Transverse colon (tissue), 4 donors: ENCODE measurements at regions not wholly inside any gene's neighbourhood (a gene's known extent, or its start where the extent isn't known, plus 50 kb on each side); places are given as distances from the start of the nearest gene placed in this dataset.

ENCODE experiments used
- POLR2A ChIP-seq: fragments of 450-650 bp; IDR thresholded peaks from one replicate; pipeline ENCODE4 v1.6.1; 2016; ENCODE audit warnings: antibody characterized with exemption, mild to moderate bottlenecking, moderate library complexity
- POLR2AphosphoS5 ChIP-seq, 3 donors: sonication (generic); formaldehyde crosslinking; IDR thresholded peaks; one replicate each; pipeline ENCODE4 v1.6.1; 2016; ENCODE audit warnings: antibody characterized with exemption in 3 of 3
- TF ChIP-seq, protein P1 (sequence below), 5 experiments: fragments of 200-600 bp in 3 of 5; fragments of 450-650 bp in 2 of 5; sonication (generic) in 3 of 5; IDR thresholded peaks; 1 replicate in 2 of 5; 2 replicates in 3 of 5; pipeline ENCODE4 v1.5.1; 2016 to 2017; ENCODE audit warnings: antibody characterized with exemption in 5 of 5, inconsistent platforms in 3 of 5, mild to moderate bottlenecking in 2 of 5, moderate library complexity in 1 of 5

DNA sequence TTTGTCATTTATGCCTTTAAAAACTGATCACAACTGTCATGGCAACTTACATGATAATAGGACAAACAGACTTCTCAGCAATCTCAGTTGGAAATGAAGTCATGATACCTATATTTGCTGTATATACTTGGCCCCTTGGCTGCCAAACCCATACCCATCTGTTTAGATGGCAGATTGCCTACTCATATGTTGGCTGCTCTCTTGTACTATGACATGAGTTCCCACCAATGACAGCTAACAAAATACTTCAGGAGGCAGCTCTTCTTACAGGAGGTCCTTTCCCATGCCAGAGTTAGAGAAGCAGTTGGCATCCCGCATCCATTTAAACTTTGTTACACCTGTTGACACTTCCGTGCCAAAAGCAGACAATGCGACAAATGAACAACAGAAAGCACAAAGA lies 603.1 kb upstream of the ADGRL2 start:
- TF ChIP-seq, protein P1, sequence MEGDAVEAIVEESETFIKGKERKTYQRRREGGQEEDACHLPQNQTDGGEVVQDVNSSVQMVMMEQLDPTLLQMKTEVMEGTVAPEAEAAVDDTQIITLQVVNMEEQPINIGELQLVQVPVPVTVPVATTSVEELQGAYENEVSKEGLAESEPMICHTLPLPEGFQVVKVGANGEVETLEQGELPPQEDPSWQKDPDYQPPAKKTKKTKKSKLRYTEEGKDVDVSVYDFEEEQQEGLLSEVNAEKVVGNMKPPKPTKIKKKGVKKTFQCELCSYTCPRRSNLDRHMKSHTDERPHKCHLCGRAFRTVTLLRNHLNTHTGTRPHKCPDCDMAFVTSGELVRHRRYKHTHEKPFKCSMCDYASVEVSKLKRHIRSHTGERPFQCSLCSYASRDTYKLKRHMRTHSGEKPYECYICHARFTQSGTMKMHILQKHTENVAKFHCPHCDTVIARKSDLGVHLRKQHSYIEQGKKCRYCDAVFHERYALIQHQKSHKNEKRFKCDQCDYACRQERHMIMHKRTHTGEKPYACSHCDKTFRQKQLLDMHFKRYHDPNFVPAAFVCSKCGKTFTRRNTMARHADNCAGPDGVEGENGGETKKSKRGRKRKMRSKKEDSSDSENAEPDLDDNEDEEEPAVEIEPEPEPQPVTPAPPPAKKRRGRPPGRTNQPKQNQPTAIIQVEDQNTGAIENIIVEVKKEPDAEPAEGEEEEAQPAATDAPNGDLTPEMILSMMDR (IDR thresholded peaks at IDR 0.05) = no peak
- TF ChIP-seq POLR2A = no peak
- TF ChIP-seq POLR2AphosphoS5 (IDR thresholded peaks at IDR 0.05) = no peak
